PFSK-1 (cell line): ENCODE measurements at regions not wholly inside any gene's neighbourhood (a gene's known extent, or its start where the extent isn't known, plus 50 kb on each side); places are given as distances from the start of the nearest gene placed in this dataset.

Experiments used
- FOXP2 ChIP-seq: optimal IDR thresholded peaks from 2 replicates; pipeline ENCODE3; 2011; ENCODE audit warnings: borderline replicate concordance, control low read depth, inconsistent platforms; ENCODE audit not compliant: insufficient read depth; ENCODE audit errors: extremely low read length, extremely low read depth
- POLR2AphosphoS5 ChIP-seq: IDR thresholded peaks from 2 replicates; pipeline ENCODE4 v1.6.1; 2012; ENCODE audit warnings: low read depth, mild to moderate bottlenecking, control low read depth, low read length, moderate library complexity
- REST ChIP-seq, 2 experiments: IDR thresholded peaks; 2 replicates each; pipeline versions ENCODE4 v1.6.1 to v1.8.0; 2011 to 2012; ENCODE audit warnings: low read depth in 2 of 2, low read length in 2 of 2, control low read depth in 1 of 2, inconsistent platforms in 1 of 2, mild to moderate bottlenecking in 1 of 2, moderate library complexity in 1 of 2; ENCODE audit not compliant: insufficient read depth in 1 of 2
- SIN3A ChIP-seq: IDR thresholded peaks from 2 replicates; pipeline ENCODE4 v1.6.1; 2012; ENCODE audit warnings: mild to moderate bottlenecking, low read length, moderate library complexity, borderline replicate concordance; ENCODE audit not compliant: insufficient read depth
- TAF1 ChIP-seq: IDR thresholded peaks from 2 replicates; pipeline ENCODE4 v1.6.1; 2012; ENCODE audit warnings: low read length, control low read depth, borderline replicate concordance; ENCODE audit not compliant: insufficient read depth

GRCh38 chr11:127612607-127613006 is 612.0 kb upstream of the KIRREL3 start:
- TF ChIP-seq POLR2AphosphoS5 (no peak), SIN3A (no peak), REST (IDR thresholded peaks at IDR 0.05; ENCODE audit: insufficient read depth in 1 of 2, low read depth in 2 of 2, low read length in 2 of 2) (no peak), FOXP2 (no peak), TAF1 (no peak)

GRCh38 chr11:127609025-127609773 is 608.6 kb upstream of the KIRREL3 start:
- TF ChIP-seq POLR2AphosphoS5 (no peak), FOXP2 (no peak), SIN3A (no peak), TAF1 (no peak), REST (IDR thresholded peaks at IDR 0.05; ENCODE audit: insufficient read depth in 1 of 2, low read depth in 2 of 2, low read length in 2 of 2) (no peak)

- no peak for TF ChIP-seq REST (IDR thresholded peaks at IDR 0.05; ENCODE audit: insufficient read depth in 1 of 2, low read depth in 2 of 2, low read length in 2 of 2)
- TF ChIP-seq POLR2AphosphoS5, result no peak
- no peak for TF ChIP-seq FOXP2
- TF ChIP-seq TAF1, result no peak
- no peak for TF ChIP-seq SIN3A
Measured at GRCh38 chr11:127607487-127608085, 607.0 kb upstream of the KIRREL3 start.

GRCh38 chr11:127601578-127601977 is 601.0 kb upstream of the KIRREL3 start:
- TF ChIP-seq POLR2AphosphoS5, result no peak
- TF ChIP-seq FOXP2, result no peak
- TF ChIP-seq TAF1, result no peak
- no peak for TF ChIP-seq SIN3A
- TF ChIP-seq REST (IDR thresholded peaks at IDR 0.05; ENCODE audit: insufficient read depth in 1 of 2, low read depth in 2 of 2, low read length in 2 of 2), result no peak

GRCh38 chr11:127600674-127601073 is 600.1 kb upstream of the KIRREL3 start:
- TF ChIP-seq FOXP2 (no peak), TAF1 (no peak), SIN3A (no peak), POLR2AphosphoS5 (no peak), REST (IDR thresholded peaks at IDR 0.05; ENCODE audit: insufficient read depth in 1 of 2, low read depth in 2 of 2, low read length in 2 of 2) (no peak)
